ENCODE measurements at regions not wholly inside any gene's neighbourhood (a gene's known extent, or its start where the extent isn't known, plus 50 kb on each side); places are given as distances from the start of the nearest gene placed in this dataset.
"Not testable (repeated sequence)": the region's sequence is repeated elsewhere in the genome, so short reads cannot be mapped to it uniquely, and the experiment has no call there.

- DNase-seq (ENCODE audit: low spot score): no peak
- intact Hi-C loops (cut with micrococcal nuclease; ENCODE audit: unreplicated experiment): no loop called here
- Histone ChIP-seq H3K36me3 (ENCODE audit: insufficient read depth, low read length) (no peaks in the 10 kb centered on the region), H4K20me1 (ENCODE audit: insufficient read depth, low read length) (no peaks in the 10 kb centered on the region), H3K4me3 (ENCODE audit: low read depth, low read length, poor library complexity, severe bottlenecking) (no peak overlapping the region), H3K79me2 (ENCODE audit: insufficient read depth, low read depth, low read length) (no peaks in the 10 kb centered on the region), H2AFZ (ENCODE audit: low read length) (no peak overlapping the region), H3K9me2 (ENCODE audit: insufficient read depth, low read length) (no peaks in the 10 kb centered on the region; the same call in 1 of the 2 replicates), H3K4me2 (ENCODE audit: low read length) (no peak overlapping the region), H3K27ac (ENCODE audit: low read depth, low read length, poor library complexity, severe bottlenecking) (no peak overlapping the region), H3K9me3 (ENCODE audit: low read length) (no peaks in the 10 kb centered on the region), H3K4me1 (ENCODE audit: insufficient read depth, low read length, poor library complexity, severe bottlenecking) (no peaks in the 10 kb centered on the region)
- TF ChIP-seq CTCF (conservative IDR thresholded peaks at IDR 0.05; ENCODE audit: low read length): no peak
- TF ChIP-seq EZH2phosphoT487 (IDR thresholded peaks at IDR 0.05; ENCODE audit: borderline replicate concordance, low read depth, low read length): no peak
- no TSS peak for BruUV-seq (replicated peaks)
- CTCF ChIA-PET (ENCODE audit: unreplicated experiment): no interaction called here
- POLR2A ChIA-PET: no interaction called here
These were observed 904.1 kb downstream of the OTOL1 start for GRCh38 chr3:162400697-162401096.

GRCh38 chr3:162411556-162411955 lies 914.9 kb downstream of the OTOL1 start:
- POLR2A ChIA-PET; H3K9me3 ChIP-seq (ENCODE audit: low read length); H3K4me3 ChIP-seq (ENCODE audit: low read depth, low read length, poor library complexity, severe bottlenecking); intact Hi-C loops (cut with micrococcal nuclease; ENCODE audit: unreplicated experiment); H4K20me1 ChIP-seq (ENCODE audit: insufficient read depth, low read length); DNase-seq (ENCODE audit: low spot score); H3K9me2 ChIP-seq (ENCODE audit: insufficient read depth, low read length); H3K79me2 ChIP-seq (ENCODE audit: insufficient read depth, low read depth, low read length); H3K36me3 ChIP-seq (ENCODE audit: insufficient read depth, low read length); H3K4me2 ChIP-seq (ENCODE audit: low read length); BruUV-seq (replicated peaks); H3K27ac ChIP-seq (ENCODE audit: low read depth, low read length, poor library complexity, severe bottlenecking); CTCF ChIA-PET (ENCODE audit: unreplicated experiment); H3K4me1 ChIP-seq (ENCODE audit: insufficient read depth, low read length, poor library complexity, severe bottlenecking); H2AFZ ChIP-seq (ENCODE audit: low read length): not testable (repeated sequence)

- Histone ChIP-seq H3K9me3 (ENCODE audit: low read length) (no peaks in the 10 kb centered on the region), H3K79me2 (ENCODE audit: insufficient read depth, low read depth, low read length) (no peaks in the 10 kb centered on the region), H3K4me2 (ENCODE audit: low read length) (no peak overlapping the region), H3K4me1 (ENCODE audit: insufficient read depth, low read length, poor library complexity, severe bottlenecking) (no peaks in the 10 kb centered on the region), H2AFZ (ENCODE audit: low read length) (no peak overlapping the region), H4K20me1 (ENCODE audit: insufficient read depth, low read length) (no peaks in the 10 kb centered on the region), H3K27ac (ENCODE audit: low read depth, low read length, poor library complexity, severe bottlenecking) (no peak overlapping the region), H3K36me3 (ENCODE audit: insufficient read depth, low read length) (no peaks in the 10 kb centered on the region), H3K9me2 (ENCODE audit: insufficient read depth, low read length) (no peaks in the 10 kb centered on the region), H3K4me3 (ENCODE audit: low read depth, low read length, poor library complexity, severe bottlenecking) (no peak overlapping the region)
- intact Hi-C loops (cut with micrococcal nuclease; ENCODE audit: unreplicated experiment): no loop called here
- ChIA-PET POLR2A (no interaction called here), CTCF (ENCODE audit: unreplicated experiment) (no interaction called here)
- DNase-seq (ENCODE audit: low spot score): no peak
- BruUV-seq (replicated peaks): no TSS peak
- no peak for TF ChIP-seq EZH2phosphoT487 (IDR thresholded peaks at IDR 0.05; ENCODE audit: borderline replicate concordance, low read depth, low read length)
- no peak for TF ChIP-seq CTCF (conservative IDR thresholded peaks at IDR 0.05; ENCODE audit: low read length)
These were observed 925.1 kb downstream of the OTOL1 start for GRCh38 chr3:162421721-162422120.

Measured in OCI-LY7 (cell line).